IMR-90 (cell line): ENCODE measurements at regions not wholly inside any gene's neighbourhood (a gene's known extent, or its start where the extent isn't known, plus 50 kb on each side); places are given as distances from the start of the nearest gene placed in this dataset.

Experiments used
- CEBPB ChIP-seq: IDR thresholded peaks from 2 replicates; pipeline ENCODE4 v1.6.1; 2012; ENCODE audit warnings: low read depth, low read length, improper control_type of control experiment
- CTCF ChIP-seq: conservative IDR thresholded peaks from 2 replicates; pipeline ENCODE4 v1.5.1; 2012; ENCODE audit warnings: mild to moderate bottlenecking, low read depth, low read length, improper control_type of control experiment
- MAZ ChIP-seq: IDR thresholded peaks from 2 replicates; pipeline ENCODE4 v1.6.1; 2012; ENCODE audit warnings: low read depth, mild to moderate bottlenecking, low read length, improper control_type of control experiment, moderate library complexity, borderline replicate concordance
- POLR2A ChIP-seq: IDR thresholded peaks from 2 replicates; pipeline ENCODE4 v1.6.1; 2012; ENCODE audit warnings: mild to moderate bottlenecking, low read depth, low read length
- RAD21 ChIP-seq: IDR thresholded peaks from 2 replicates; pipeline ENCODE4 v1.6.1; 2012; ENCODE audit warnings: low read length, improper control_type of control experiment

GRCh38 chr10:24034571-24034970 is 174.4 kb upstream of the KIAA1217 start:
- TF ChIP-seq CTCF (no peak), MAZ (no peak), CEBPB (no peak), RAD21 (no peak), POLR2A (no peak)
